Keratinocyte (primary cell): ENCODE measurements at regions not wholly inside any gene's neighbourhood (a gene's known extent, or its start where the extent isn't known, plus 50 kb on each side); places are given as distances from the start of the nearest gene placed in this dataset.

Source experiments
- DNase-seq: peaks from one replicate; pipeline ENCODE4 v3.0.0-alpha.2; 2011; ENCODE audit warnings: low read depth, missing footprints, low spot score
- FAIRE-seq: peaks from 2 replicates; lab custom pipeline; 2011; peaks lifted over from hg19 to GRCh38; lab: Jason Lieb, UNC
- H2AFZ ChIP-seq: 2 replicates; pipeline ENCODE4 v1.6.0; 2012; ENCODE audit warnings: low read length, control low read depth, inconsistent platforms; ENCODE audit not compliant: control insufficient read depth
- H3K27ac ChIP-seq: 2 replicates; pipeline ENCODE4 v1.5.1; 2011; ENCODE audit warnings: low read length; ENCODE audit not compliant: control insufficient read depth, insufficient read depth
- H3K27me3 ChIP-seq: 3 replicates; pipeline ENCODE4 v1.6.0; 2011; ENCODE audit warnings: low read length; ENCODE audit not compliant: control insufficient read depth, insufficient read depth; ENCODE audit errors: extremely low read depth
- H3K36me3 ChIP-seq, 2 experiments: 2 replicates in 1 of 2; 3 replicates in 1 of 2; pipeline ENCODE4 v1.5.1; 2011; ENCODE audit warnings: low read length in 2 of 2, mild to moderate bottlenecking in 1 of 2; ENCODE audit not compliant: control insufficient read depth in 2 of 2, insufficient read depth in 2 of 2; ENCODE audit errors: extremely low read depth in 1 of 2
- H3K4me1 ChIP-seq: 3 replicates; pipeline ENCODE4 v1.5.1; 2011; ENCODE audit warnings: low read length; ENCODE audit not compliant: control insufficient read depth, insufficient read depth; ENCODE audit errors: extremely low read depth
- H3K4me2 ChIP-seq: 3 replicates; pipeline ENCODE4 v1.6.0; 2011; ENCODE audit warnings: low read depth, low read length; ENCODE audit not compliant: control insufficient read depth, insufficient read depth; ENCODE audit errors: extremely low read depth
- H3K4me3 ChIP-seq, 3 experiments: fragments of 200-600 bp in 1 of 3; sonication (generic) in 1 of 3; 2 replicates in 2 of 3; 3 replicates in 1 of 3; pipeline ENCODE4 v1.5.1; 2011 to 2016; ENCODE audit warnings: low read length in 3 of 3, mild to moderate bottlenecking in 3 of 3, control low read depth in 2 of 3, inconsistent platforms in 1 of 3, low read depth in 1 of 3, mixed read lengths in 1 of 3, mixed run types in 1 of 3, moderate library complexity in 1 of 3; ENCODE audit not compliant: control insufficient read depth in 2 of 3, insufficient read depth in 2 of 3; ENCODE audit errors: extremely low read depth in 1 of 3
- H3K79me2 ChIP-seq: 2 replicates; pipeline ENCODE4 v1.6.0; 2012; ENCODE audit warnings: low read length; ENCODE audit not compliant: control insufficient read depth, insufficient read depth
- H3K9ac ChIP-seq: 3 replicates; pipeline ENCODE4 v1.6.0; 2011; ENCODE audit warnings: low read length; ENCODE audit not compliant: control insufficient read depth, insufficient read depth; ENCODE audit errors: extremely low read depth
- H3K9me1 ChIP-seq: 3 replicates; pipeline ENCODE4 v1.6.0; 2011; ENCODE audit warnings: low read length; ENCODE audit not compliant: control insufficient read depth, insufficient read depth; ENCODE audit errors: extremely low read depth
- H3K9me3 ChIP-seq: 2 replicates; pipeline ENCODE4 v1.5.1; 2012; ENCODE audit warnings: low read depth, low read length; ENCODE audit not compliant: control insufficient read depth
- H4K20me1 ChIP-seq: 3 replicates; pipeline ENCODE4 v1.6.0; 2011; ENCODE audit warnings: low read length; ENCODE audit not compliant: control insufficient read depth, insufficient read depth; ENCODE audit errors: extremely low read depth
- CTCF ChIP-seq, 3 experiments: IDR thresholded peaks in 1 of 3; conservative IDR thresholded peaks in 1 of 3; optimal IDR thresholded peaks in 1 of 3; 2 replicates in 2 of 3; 3 replicates in 1 of 3; pipeline versions ENCODE3 to v1.5.1; 2011; ENCODE audit warnings: low read length in 3 of 3, mild to moderate bottlenecking in 3 of 3, moderate library complexity in 2 of 3, control low read depth in 1 of 3, inconsistent platforms in 1 of 3; ENCODE audit not compliant: insufficient read depth in 2 of 3; ENCODE audit errors: extremely low read depth in 1 of 3
- EZH2 ChIP-seq: IDR thresholded peaks from one replicate; pipeline ENCODE4 v1.6.1; 2012; ENCODE audit warnings: inconsistent platforms, mild to moderate bottlenecking, low read length, moderate library complexity
- dilution Hi-C: fragments of 300-500 bp; cut with MboI; formaldehyde crosslinking; loops from one replicate; pipeline ENCODE4 v1.7.0; 2020; ENCODE audit warnings: low sequenced_read_pairs; ENCODE audit not compliant: extremely low pct_ligation_motif_present

- FAIRE-seq (no peak), DNase-seq (no peak)
- Histone ChIP-seq H3K9me3 (no peaks in the 10 kb centered on the region), H3K9me1 (no peaks in the 10 kb centered on the region), H3K36me3 (no peaks in the 10 kb centered on the region), H3K27me3 (peaks cover 3% of the 10 kb centered on the region), H3K79me2 (no peaks in the 10 kb centered on the region), H2AFZ (no peak overlapping the region), H3K4me1 (no peaks in the 10 kb centered on the region), H4K20me1 (no peaks in the 10 kb centered on the region), H3K9ac (no peak overlapping the region), H3K4me2 (no peak overlapping the region), H3K4me3 (no peak overlapping the region), H3K27ac (no peak overlapping the region)
- dilution Hi-C loops, result no loop called here
- TF ChIP-seq EZH2 (no peak), CTCF (optimal IDR thresholded peaks at IDR 0.05 in 1 of 3, IDR thresholded peaks at IDR 0.05 in 1 of 3, conservative IDR thresholded peaks at IDR 0.05 in 1 of 3; ENCODE audit: extremely low read depth in 1 of 3, insufficient read depth in 2 of 3, low read length in 3 of 3) (no peak)
Measured at GRCh38 chr2:238658054-238658407, 189.9 kb upstream of the TWIST2 start.

GRCh38 chr2:238658820-238659219 is 189.1 kb upstream of the TWIST2 start:
- TF ChIP-seq CTCF (optimal IDR thresholded peaks at IDR 0.05 in 1 of 3, IDR thresholded peaks at IDR 0.05 in 1 of 3, conservative IDR thresholded peaks at IDR 0.05 in 1 of 3; ENCODE audit: extremely low read depth in 1 of 3, insufficient read depth in 2 of 3, low read length in 3 of 3), result no peak
- TF ChIP-seq EZH2, result no peak

More at GRCh38 chr2:238658820-238659219, 189.1 kb upstream of the TWIST2 start:
- no peaks in the 10 kb centered on the region for H4K20me1 ChIP-seq
- H3K9me3 ChIP-seq, result no peaks in the 10 kb centered on the region
- DNase-seq (no peak), FAIRE-seq (no peak)
- H3K27me3 ChIP-seq, result peaks cover 3% of the 10 kb centered on the region
- no peaks in the 10 kb centered on the region for H3K4me1 ChIP-seq
- no peak overlapping the region for H3K4me2 ChIP-seq
- no peak overlapping the region for H3K27ac ChIP-seq
- H3K4me3 ChIP-seq, result no peak overlapping the region
- H3K79me2 ChIP-seq, result no peaks in the 10 kb centered on the region
- dilution Hi-C loops, result no loop called here
- no peak overlapping the region for H2AFZ ChIP-seq
- no peaks in the 10 kb centered on the region for H3K36me3 ChIP-seq
- H3K9ac ChIP-seq, result no peak overlapping the region
- H3K9me1 ChIP-seq, result no peaks in the 10 kb centered on the region
